Hepatic stellate cell (primary cell): ENCODE measurements at regions not wholly inside any gene's neighbourhood (a gene's known extent, or its start where the extent isn't known, plus 50 kb on each side); places are given as distances from the start of the nearest gene placed in this dataset.

Source experiments
- DNase-seq: peaks from one replicate; pipeline ENCODE4 v3.0.0; 2011; ENCODE audit warnings: low spot score

GRCh38 chr2:4369826-4370419 lies 666.5 kb downstream of the DCDC2C start:
- DNase-seq: no peak

GRCh38 chr2:4370422-4371090 lies 667.2 kb downstream of the DCDC2C start:
- DNase-seq: no peak

- no peak for DNase-seq
Observed at GRCh38 chr2:4381049-4381448, 677.7 kb downstream of the DCDC2C start.

GRCh38 chr2:4381773-4382172 lies 678.4 kb downstream of the DCDC2C start:
- DNase-seq: no peak

GRCh38 chr2:4391013-4391412 lies 687.6 kb downstream of the DCDC2C start:
- no peak for DNase-seq

GRCh38 chr2:4404363-4404762 lies 701.0 kb downstream of the DCDC2C start:
- DNase-seq: no peak

- DNase-seq: no peak
Observed at GRCh38 chr2:4408321-4408720, 704.9 kb downstream of the DCDC2C start.

GRCh38 chr2:4412637-4413187 lies 709.3 kb downstream of the DCDC2C start:
- DNase-seq: no peak

- no peak for DNase-seq
Observed at GRCh38 chr2:4415171-4415570, 711.8 kb downstream of the DCDC2C start.

- DNase-seq: no peak
Observed at GRCh38 chr2:4415810-4416413, 712.5 kb downstream of the DCDC2C start.

GRCh38 chr2:4416431-4416830 lies 713.1 kb downstream of the DCDC2C start:
- no peak for DNase-seq

GRCh38 chr2:4417771-4418170 lies 714.4 kb downstream of the DCDC2C start:
- DNase-seq: no peak

- DNase-seq: no peak
Observed at GRCh38 chr2:4420032-4420431, 716.7 kb downstream of the DCDC2C start.

- DNase-seq: no peak
Observed at GRCh38 chr2:4424153-4424552, 720.8 kb downstream of the DCDC2C start.

- DNase-seq: no peak
Observed at GRCh38 chr2:4427083-4427482, 723.7 kb downstream of the DCDC2C start.

GRCh38 chr2:4445821-4446220 lies 742.4 kb downstream of the DCDC2C start:
- no peak for DNase-seq

GRCh38 chr2:4454907-4455306 lies 751.5 kb downstream of the DCDC2C start:
- no peak for DNase-seq

- no peak for DNase-seq
Observed at GRCh38 chr2:4455486-4456155, 752.2 kb downstream of the DCDC2C start.

GRCh38 chr2:4464634-4465266 lies 761.4 kb downstream of the DCDC2C start:
- no peak for DNase-seq

- DNase-seq: no peak
Observed at GRCh38 chr2:4465671-4466070, 762.3 kb downstream of the DCDC2C start.

- DNase-seq: no peak
Observed at GRCh38 chr2:4475618-4476017, 772.2 kb downstream of the DCDC2C start.

- DNase-seq: no peak
Observed at GRCh38 chr2:4483050-4483449, 779.7 kb downstream of the DCDC2C start.
